ENCODE measurements at regions not wholly inside any gene's neighbourhood (a gene's known extent, or its start where the extent isn't known, plus 50 kb on each side); places are given as distances from the start of the nearest gene placed in this dataset.

GRCh38 chr14:104514156-104514848 lies 65.3 kb upstream of the C14orf180 start:
- Histone ChIP-seq H4K20me1 (ENCODE audit: insufficient read depth) (no peaks in the 10 kb centered on the region), H3K79me2 (ENCODE audit: insufficient read depth) (no peaks in the 10 kb centered on the region), H3K4me2 (no peak overlapping the region), H3K9ac (no peak overlapping the region), H2AFZ (ENCODE audit: low read depth) (no peak overlapping the region), H3K36me3 (replicated peaks in 1 of 2; ENCODE audit: control insufficient read depth in 1 of 2, insufficient read depth in 2 of 2, low read length in 1 of 2) (no peaks in the 10 kb centered on the region), H3F3A (replicated peaks; ENCODE audit: insufficient read depth) (no peaks in the 10 kb centered on the region), H3K4me3 (ENCODE audit: low read depth in 2 of 2, low read length in 1 of 2) (no peak overlapping the region), H3K4me1 (ENCODE audit: control insufficient read depth in 1 of 2, insufficient read depth in 2 of 2, low read depth in 1 of 2, low read length in 1 of 2) (peaks cover 0 to 19% of the 10 kb centered on the region in 2 experiments; a peak in 1 of 4 replicates), H3K27ac (ENCODE audit: low read depth in 2 of 2, low read length in 1 of 2) (no peak overlapping the region), H3K27me3 (ENCODE audit: insufficient read depth) (no peaks in the 10 kb centered on the region), H3K9me2 (no peaks in the 10 kb centered on the region), H3K9me3 (no peaks in the 10 kb centered on the region)
- POLR2A ChIA-PET: no interaction called here
- no peak for TF ChIP-seq FOXJ3 (CRISPR knock-in tag; IDR thresholded peaks at IDR 0.05)
- TF ChIP-seq CTCF (IDR thresholded peaks at IDR 0.05): no peak
- DNase-seq: no peak
- CTCF ChIA-PET: interaction anchor here (0.7 kb wide), 1 partner anchor 377 kb away, joined by 3 read pairs; no protein-coding TSS in a partner anchor
- WGBS (ENCODE audit: low lambda C conversion rate): 41% methylated on average over 14 of the region's 16 CpGs

- ChIA-PET POLR2A (no interaction called here), CTCF (interaction anchor here (0.7 kb wide), 1 partner anchor 377 kb away, joined by 3 read pairs; no protein-coding TSS in a partner anchor)
- no peak for DNase-seq
- H3K27ac ChIP-seq (ENCODE audit: low read depth in 2 of 2, low read length in 1 of 2): no peak overlapping the region
- H3F3A ChIP-seq (replicated peaks; ENCODE audit: insufficient read depth): no peaks in the 10 kb centered on the region
- peaks cover 0 to 11% of the 10 kb centered on the region in 2 experiments; a peak in 1 of 4 replicates for H3K4me1 ChIP-seq (ENCODE audit: control insufficient read depth in 1 of 2, insufficient read depth in 2 of 2, low read depth in 1 of 2, low read length in 1 of 2)
- no peaks in the 10 kb centered on the region for H3K9me3 ChIP-seq
- no peak overlapping the region for H2AFZ ChIP-seq (ENCODE audit: low read depth)
- 44% methylated on average over 17 of the region's 17 CpGs for WGBS (ENCODE audit: low lambda C conversion rate)
- H3K9ac ChIP-seq: no peak overlapping the region
- H3K9me2 ChIP-seq: no peaks in the 10 kb centered on the region
- H3K4me2 ChIP-seq: no peak overlapping the region
- no peaks in the 10 kb centered on the region for H3K79me2 ChIP-seq (ENCODE audit: insufficient read depth)
- H4K20me1 ChIP-seq (ENCODE audit: insufficient read depth): no peaks in the 10 kb centered on the region
- no peaks in the 10 kb centered on the region for H3K36me3 ChIP-seq (replicated peaks in 1 of 2; ENCODE audit: control insufficient read depth in 1 of 2, insufficient read depth in 2 of 2, low read length in 1 of 2)
- H3K4me3 ChIP-seq (ENCODE audit: low read depth in 2 of 2, low read length in 1 of 2): no peak overlapping the region
- H3K27me3 ChIP-seq (ENCODE audit: insufficient read depth): no peaks in the 10 kb centered on the region
- no peak for TF ChIP-seq GABPA (IDR thresholded peaks at IDR 0.05; ENCODE audit: low read depth)
- TF ChIP-seq EP300 (IDR thresholded peaks at IDR 0.05; ENCODE audit: borderline replicate concordance in 1 of 2, low read depth in 1 of 2, low read length in 1 of 2): no peak
- TF ChIP-seq POLR2AphosphoS5 (IDR thresholded peaks at IDR 0.05; ENCODE audit: low read depth, low read length): no peak
- no peak for TF ChIP-seq TEAD4 (IDR thresholded peaks at IDR 0.05; ENCODE audit: borderline replicate concordance, insufficient read depth)
- TF ChIP-seq, protein P1, sequence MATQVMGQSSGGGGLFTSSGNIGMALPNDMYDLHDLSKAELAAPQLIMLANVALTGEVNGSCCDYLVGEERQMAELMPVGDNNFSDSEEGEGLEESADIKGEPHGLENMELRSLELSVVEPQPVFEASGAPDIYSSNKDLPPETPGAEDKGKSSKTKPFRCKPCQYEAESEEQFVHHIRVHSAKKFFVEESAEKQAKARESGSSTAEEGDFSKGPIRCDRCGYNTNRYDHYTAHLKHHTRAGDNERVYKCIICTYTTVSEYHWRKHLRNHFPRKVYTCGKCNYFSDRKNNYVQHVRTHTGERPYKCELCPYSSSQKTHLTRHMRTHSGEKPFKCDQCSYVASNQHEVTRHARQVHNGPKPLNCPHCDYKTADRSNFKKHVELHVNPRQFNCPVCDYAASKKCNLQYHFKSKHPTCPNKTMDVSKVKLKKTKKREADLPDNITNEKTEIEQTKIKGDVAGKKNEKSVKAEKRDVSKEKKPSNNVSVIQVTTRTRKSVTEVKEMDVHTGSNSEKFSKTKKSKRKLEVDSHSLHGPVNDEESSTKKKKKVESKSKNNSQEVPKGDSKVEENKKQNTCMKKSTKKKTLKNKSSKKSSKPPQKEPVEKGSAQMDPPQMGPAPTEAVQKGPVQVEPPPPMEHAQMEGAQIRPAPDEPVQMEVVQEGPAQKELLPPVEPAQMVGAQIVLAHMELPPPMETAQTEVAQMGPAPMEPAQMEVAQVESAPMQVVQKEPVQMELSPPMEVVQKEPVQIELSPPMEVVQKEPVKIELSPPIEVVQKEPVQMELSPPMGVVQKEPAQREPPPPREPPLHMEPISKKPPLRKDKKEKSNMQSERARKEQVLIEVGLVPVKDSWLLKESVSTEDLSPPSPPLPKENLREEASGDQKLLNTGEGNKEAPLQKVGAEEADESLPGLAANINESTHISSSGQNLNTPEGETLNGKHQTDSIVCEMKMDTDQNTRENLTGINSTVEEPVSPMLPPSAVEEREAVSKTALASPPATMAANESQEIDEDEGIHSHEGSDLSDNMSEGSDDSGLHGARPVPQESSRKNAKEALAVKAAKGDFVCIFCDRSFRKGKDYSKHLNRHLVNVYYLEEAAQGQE (IDR thresholded peaks at IDR 0.05; ENCODE audit: low read depth, low read length): no peak
- no peak for TF ChIP-seq CHD2 (IDR thresholded peaks at IDR 0.05; ENCODE audit: low read length, partially characterized antibody)
- no peak for TF ChIP-seq NFIC (IDR thresholded peaks at IDR 0.05; ENCODE audit: borderline replicate concordance)
- no peak for TF ChIP-seq TAF1 (IDR thresholded peaks at IDR 0.05; ENCODE audit: borderline replicate concordance, low read depth, low read length)
- TF ChIP-seq SMC3 (IDR thresholded peaks at IDR 0.05; ENCODE audit: low read depth, low read length): no peak
- TF ChIP-seq MAX (IDR thresholded peaks at IDR 0.05; ENCODE audit: low read depth): no peak
- no peak for TF ChIP-seq GATA2 (CRISPR knock-in tag; IDR thresholded peaks at IDR 0.05)
- TF ChIP-seq MEF2A (IDR thresholded peaks at IDR 0.05; ENCODE audit: borderline replicate concordance, low read depth): no peak
- TF ChIP-seq, protein P2, sequence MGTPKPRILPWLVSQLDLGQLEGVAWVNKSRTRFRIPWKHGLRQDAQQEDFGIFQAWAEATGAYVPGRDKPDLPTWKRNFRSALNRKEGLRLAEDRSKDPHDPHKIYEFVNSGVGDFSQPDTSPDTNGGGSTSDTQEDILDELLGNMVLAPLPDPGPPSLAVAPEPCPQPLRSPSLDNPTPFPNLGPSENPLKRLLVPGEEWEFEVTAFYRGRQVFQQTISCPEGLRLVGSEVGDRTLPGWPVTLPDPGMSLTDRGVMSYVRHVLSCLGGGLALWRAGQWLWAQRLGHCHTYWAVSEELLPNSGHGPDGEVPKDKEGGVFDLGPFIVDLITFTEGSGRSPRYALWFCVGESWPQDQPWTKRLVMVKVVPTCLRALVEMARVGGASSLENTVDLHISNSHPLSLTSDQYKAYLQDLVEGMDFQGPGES (IDR thresholded peaks at IDR 0.05; ENCODE audit: low read depth, low read length): no peak
- TF ChIP-seq FOXM1 (IDR thresholded peaks at IDR 0.05; ENCODE audit: low read depth): no peak
- no peak for TF ChIP-seq CTCF (IDR thresholded peaks at IDR 0.05)
Observed at GRCh38 chr14:104515059-104515810, 64.3 kb upstream of the C14orf180 start.

All from SK-N-SH (cell line).